HG02759 (cell line): ENCODE measurements at regions not wholly inside any gene's neighbourhood (a gene's known extent, or its start where the extent isn't known, plus 50 kb on each side); places are given as distances from the start of the nearest gene placed in this dataset.

Experiments
- ATAC-seq: cut with Tn5 transposase; IDR thresholded peaks from one replicate; pipeline ENCODE4 v1.9.1; 2021; ENCODE audit warnings: mild to moderate bottlenecking, moderate library complexity; ENCODE audit not compliant: unreplicated experiment

- no peak for ATAC-seq
Measured at GRCh38 chr11:133723056-133723455, 122.3 kb downstream of the SPATA19 start.

- no peak for ATAC-seq
Measured at GRCh38 chr11:133720951-133721350, 124.4 kb downstream of the SPATA19 start.

GRCh38 chr11:133719532-133720235 is 125.6 kb downstream of the SPATA19 start:
- ATAC-seq: no peak

GRCh38 chr11:133718831-133719230 is 126.5 kb downstream of the SPATA19 start:
- ATAC-seq: no peak

- ATAC-seq: no peak
Measured at GRCh38 chr11:133718238-133718637, 127.1 kb downstream of the SPATA19 start.

GRCh38 chr11:133716602-133717001 is 128.7 kb downstream of the SPATA19 start:
- no peak for ATAC-seq

- ATAC-seq: no peak
Measured at GRCh38 chr11:133715602-133716001, 129.7 kb downstream of the SPATA19 start.

GRCh38 chr11:133714471-133715375 is 130.6 kb downstream of the SPATA19 start:
- ATAC-seq: no peak

GRCh38 chr11:133713844-133714243 is 131.5 kb downstream of the SPATA19 start:
- no peak for ATAC-seq

GRCh38 chr11:133713406-133713805 is 131.9 kb downstream of the SPATA19 start:
- no peak for ATAC-seq

- ATAC-seq: no peak
Measured at GRCh38 chr11:133712051-133712560, 133.2 kb downstream of the SPATA19 start.

- no peak for ATAC-seq
Measured at GRCh38 chr11:133711545-133711944, 133.8 kb downstream of the SPATA19 start.

- no peak for ATAC-seq
Measured at GRCh38 chr11:133710681-133711240, 134.6 kb downstream of the SPATA19 start.

- no peak for ATAC-seq
Measured at GRCh38 chr11:133710241-133710640, 135.1 kb downstream of the SPATA19 start.

GRCh38 chr11:133708547-133709051 is 136.7 kb downstream of the SPATA19 start:
- ATAC-seq: no peak

- no peak for ATAC-seq
Measured at GRCh38 chr11:133706925-133707794, 138.2 kb downstream of the SPATA19 start.

GRCh38 chr11:133705873-133706272 is 139.4 kb downstream of the SPATA19 start:
- no peak for ATAC-seq

GRCh38 chr11:133705074-133705648 is 140.2 kb downstream of the SPATA19 start:
- ATAC-seq: no peak

GRCh38 chr11:133699071-133699470 is 146.2 kb downstream of the SPATA19 start:
- ATAC-seq: no peak

- ATAC-seq: no peak
Measured at GRCh38 chr11:133698654-133699053, 146.7 kb downstream of the SPATA19 start.
